BJ (cell line): ENCODE measurements at regions not wholly inside any gene's neighbourhood (a gene's known extent, or its start where the extent isn't known, plus 50 kb on each side); places are given as distances from the start of the nearest gene placed in this dataset.

Experiments
- CTCF ChIA-PET: fragments of 350-600 bp; formaldehyde crosslinking; extraction: SDS; loops from one replicate; lab custom pipeline; 2021; ENCODE audit warnings: antibody characterized with exemption, inconsistent platforms; lab: Yijun Ruan, JAX
- POLR2A ChIA-PET: fragments of 300-600 bp; sonication (Branson Sonifier 250); formaldehyde crosslinking; extraction: SDS; loops from one replicate; lab custom pipeline; 2021; ENCODE audit warnings: antibody characterized with exemption; lab: Charles Lee
- DNase-seq: peaks from one replicate; pipeline ENCODE4 v3.0.0-alpha.2; 2011; ENCODE audit warnings: low read depth
- H3K27me3 ChIP-seq: 2 replicates; pipeline ENCODE4 v1.6.0; 2011; ENCODE audit warnings: low read length; ENCODE audit not compliant: control insufficient read depth, insufficient read depth
- H3K36me3 ChIP-seq: 2 replicates; pipeline ENCODE4 v1.5.1; 2011; ENCODE audit warnings: low read length; ENCODE audit not compliant: control insufficient read depth, insufficient read depth
- H3K4me3 ChIP-seq: 2 replicates; pipeline ENCODE4 v1.5.1; 2011; ENCODE audit warnings: low read depth, mild to moderate bottlenecking, control low read depth, low read length
- CTCF ChIP-seq: IDR thresholded peaks from 2 replicates; pipeline ENCODE4 v1.5.1; 2011; ENCODE audit warnings: low read depth, mild to moderate bottlenecking, control low read depth, inconsistent platforms, low read length, moderate library complexity; ENCODE audit not compliant: insufficient read depth

- CTCF ChIA-PET = no interaction called here
- no peak overlapping the region for H3K4me3 ChIP-seq
- POLR2A ChIA-PET = no interaction called here
- no peak for DNase-seq
- H3K27me3 ChIP-seq = no peaks in the 10 kb centered on the region
- H3K36me3 ChIP-seq = no peaks in the 10 kb centered on the region
- TF ChIP-seq CTCF = no peak
These were observed 481.2 kb upstream of the SYT1 start for GRCh38 chr12:78383414-78383813.

- no peak for TF ChIP-seq CTCF
- CTCF ChIA-PET = no interaction called here
- POLR2A ChIA-PET = no interaction called here
These were observed 480.0 kb upstream of the SYT1 start for GRCh38 chr12:78384541-78384940.

GRCh38 chr12:78385541-78385940 lies 479.0 kb upstream of the SYT1 start:
- CTCF ChIA-PET = no interaction called here
- Histone ChIP-seq H3K36me3 (no peaks in the 10 kb centered on the region), H3K4me3 (no peak overlapping the region), H3K27me3 (no peaks in the 10 kb centered on the region)
- POLR2A ChIA-PET = no interaction called here
- TF ChIP-seq CTCF = no peak
- no peak for DNase-seq

More at GRCh38 chr12:78384541-78384940, 480.0 kb upstream of the SYT1 start:
- Histone ChIP-seq H3K36me3 (no peaks in the 10 kb centered on the region), H3K4me3 (no peak overlapping the region), H3K27me3 (no peaks in the 10 kb centered on the region)
- DNase-seq = no peak

- no peaks in the 10 kb centered on the region for H3K36me3 ChIP-seq
- no peaks in the 10 kb centered on the region for H3K27me3 ChIP-seq
- POLR2A ChIA-PET = no interaction called here
- no peak for DNase-seq
- no peak for TF ChIP-seq CTCF
- H3K4me3 ChIP-seq = no peak overlapping the region
- CTCF ChIA-PET = no interaction called here
These were observed 477.7 kb upstream of the SYT1 start for GRCh38 chr12:78386871-78387270.

- CTCF ChIA-PET = no interaction called here
- DNase-seq = no peak
These were observed 476.9 kb upstream of the SYT1 start for GRCh38 chr12:78387721-78388120.

More at GRCh38 chr12:78387721-78388120, 476.9 kb upstream of the SYT1 start:
- no peak for TF ChIP-seq CTCF
- no peaks in the 10 kb centered on the region for H3K36me3 ChIP-seq
- no peaks in the 10 kb centered on the region for H3K27me3 ChIP-seq
- no peak overlapping the region for H3K4me3 ChIP-seq
- POLR2A ChIA-PET = no interaction called here
